Activated CD4-positive, alpha-beta T cell treated with anti-CD3 and anti-CD28 coated beads, Interleukin-2, amount 50 U/mL, for 1 hour (primary cell): ENCODE measurements at regions not wholly inside any gene's neighbourhood (a gene's known extent, or its start where the extent isn't known, plus 50 kb on each side); places are given as distances from the start of the nearest gene placed in this dataset.

ENCODE experiments used
- DNase-seq: peaks from one replicate; pipeline ENCODE4 v3.0.0-alpha.2; 2020

GRCh38 chr3:10555263-10555662, 49.9 kb upstream of the ATP2B2 start:
- no peak for DNase-seq

DNA sequence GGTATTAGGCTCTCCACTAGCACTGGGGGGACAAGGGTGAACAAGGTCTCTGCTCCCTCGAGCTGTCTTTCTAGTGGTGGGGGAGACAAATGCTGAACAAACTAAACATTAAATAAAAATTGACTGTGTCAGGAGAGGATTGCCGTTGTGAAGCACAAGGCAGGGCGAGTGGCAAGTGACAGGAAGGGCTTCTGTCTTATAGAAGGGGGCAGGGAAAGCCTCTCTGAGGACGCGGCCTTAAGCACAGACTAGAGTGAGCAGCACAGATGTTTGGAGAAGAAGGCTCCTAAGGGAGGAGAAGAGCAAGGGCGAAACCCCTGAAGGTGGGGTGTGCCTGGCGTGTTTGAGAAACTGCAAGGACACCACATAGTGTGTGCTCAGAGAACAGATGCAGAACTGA, 50.9 kb upstream of the ATP2B2 start:
- DNase-seq: no peak

DNA sequence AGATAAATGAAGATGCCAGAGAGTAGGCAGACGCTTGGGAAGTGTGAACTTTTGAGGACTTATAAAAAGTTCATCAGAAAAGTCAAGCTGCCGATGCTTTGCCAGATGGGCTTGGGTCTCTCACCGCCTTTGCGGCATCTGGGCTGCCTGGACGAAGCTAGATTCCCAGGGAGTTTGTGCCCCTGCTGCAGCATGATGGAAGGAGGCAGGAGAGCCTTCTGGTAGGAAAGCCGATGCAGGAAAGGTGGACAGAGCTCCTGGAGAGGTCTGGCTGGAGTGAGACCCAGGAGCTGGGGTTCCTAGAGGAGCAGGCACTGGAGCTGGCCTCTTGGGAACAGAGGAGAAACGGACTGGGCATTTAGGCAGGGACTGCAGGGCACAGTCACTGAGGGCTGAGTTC, 51.9 kb upstream of the ATP2B2 start:
- no peak for DNase-seq

GRCh38 chr3:10557781-10558373, 52.5 kb upstream of the ATP2B2 start:
- no peak for DNase-seq

DNA sequence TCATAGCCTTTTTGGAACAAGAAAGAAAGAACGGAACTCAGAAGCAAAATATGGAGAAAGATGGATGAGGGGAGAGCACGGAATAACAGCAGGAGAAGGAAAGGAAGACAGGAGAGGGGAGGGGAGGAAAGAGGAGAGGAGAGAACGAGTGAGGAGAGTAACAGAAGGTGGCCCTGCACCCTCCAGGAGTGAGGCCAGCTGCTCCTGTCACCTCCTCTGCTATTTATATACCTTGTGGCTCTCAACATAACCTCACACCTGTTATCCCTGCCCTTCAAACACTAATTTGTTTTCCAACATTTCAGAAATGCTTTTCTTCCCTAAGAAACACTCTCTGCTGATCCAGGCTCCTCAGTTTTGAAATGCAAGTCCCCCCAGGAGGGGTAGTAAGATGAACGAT, 53.4 kb upstream of the ATP2B2 start:
- no peak for DNase-seq

- no peak for DNase-seq
These were observed 54.9 kb upstream of the ATP2B2 start for GRCh38 chr3:10560060-10560861.

- no peak for DNase-seq
These were observed 56.0 kb upstream of the ATP2B2 start for GRCh38 chr3:10561162-10561945.

DNA sequence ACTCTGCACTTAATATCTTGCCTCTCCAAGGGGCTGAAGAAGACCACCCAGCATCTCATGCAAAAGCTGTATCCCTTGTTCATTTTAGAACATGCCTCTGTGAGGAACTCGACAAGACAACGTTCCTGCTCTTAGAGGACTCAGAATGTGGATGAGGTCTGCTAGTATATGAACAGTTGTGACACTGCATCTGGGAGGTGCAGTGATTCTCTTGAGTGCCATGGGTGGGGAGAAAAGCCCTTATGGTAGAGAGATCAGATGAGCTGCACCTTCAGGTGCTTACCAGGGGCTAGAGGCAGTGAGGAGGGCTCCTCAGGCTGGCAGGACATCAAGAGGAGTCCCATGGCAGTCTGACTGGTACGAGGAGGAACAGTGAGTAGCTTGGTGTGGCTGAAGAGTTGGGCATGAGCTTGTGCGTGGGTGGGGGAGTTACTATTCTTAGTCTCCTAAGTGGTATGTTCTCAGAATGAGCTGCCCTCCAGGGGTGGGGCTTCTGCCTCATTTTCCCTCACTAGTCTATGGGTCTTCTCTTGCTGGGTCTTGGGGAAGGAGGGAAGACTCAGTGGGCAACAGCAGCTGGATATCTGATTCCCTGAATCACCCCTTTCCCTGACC, 56.7 kb upstream of the ATP2B2 start:
- no peak for DNase-seq

- no peak for DNase-seq
These were observed 58.0 kb upstream of the ATP2B2 start for GRCh38 chr3:10563396-10563795.

GRCh38 chr3:10565814-10566213, 60.4 kb upstream of the ATP2B2 start:
- DNase-seq: no peak

DNA sequence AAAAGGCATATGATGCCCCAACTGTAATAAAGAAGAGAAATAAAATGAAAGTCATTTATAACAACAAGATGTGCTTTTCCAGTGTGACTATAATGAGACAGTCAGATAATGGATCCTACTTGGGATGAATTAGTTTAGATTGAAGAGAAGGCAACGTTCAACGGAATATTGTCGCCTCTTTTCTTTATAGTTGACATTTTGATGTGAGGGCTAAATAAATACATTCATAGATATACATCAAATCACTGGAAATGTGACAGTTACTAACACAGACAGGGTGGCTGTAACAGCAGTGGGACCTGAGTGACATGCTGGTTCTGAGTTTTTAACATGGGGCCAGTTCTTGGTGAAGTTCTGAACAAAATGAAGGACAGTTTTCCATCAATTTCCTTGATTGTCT, 61.1 kb upstream of the ATP2B2 start:
- DNase-seq: no peak

DNA sequence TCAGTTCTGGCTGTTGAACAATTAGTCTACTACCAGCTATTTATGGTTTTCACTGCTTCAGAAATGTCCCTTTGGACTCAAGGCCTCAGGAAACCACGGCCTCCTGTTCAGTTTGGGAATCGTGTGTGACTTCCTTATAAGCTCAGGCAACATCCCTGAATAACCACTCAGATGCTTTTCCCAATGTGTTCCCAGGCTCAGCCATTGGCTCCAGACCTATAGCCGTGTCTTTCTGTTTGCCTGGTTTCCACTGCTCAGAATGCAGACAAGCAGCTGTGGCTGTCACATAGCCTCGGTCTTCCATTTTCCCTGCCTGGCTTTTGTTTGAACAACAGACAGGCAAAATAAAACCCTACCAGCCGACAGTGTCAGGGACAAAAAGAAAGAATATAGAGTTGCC, 63.2 kb upstream of the ATP2B2 start:
- no peak for DNase-seq

DNA sequence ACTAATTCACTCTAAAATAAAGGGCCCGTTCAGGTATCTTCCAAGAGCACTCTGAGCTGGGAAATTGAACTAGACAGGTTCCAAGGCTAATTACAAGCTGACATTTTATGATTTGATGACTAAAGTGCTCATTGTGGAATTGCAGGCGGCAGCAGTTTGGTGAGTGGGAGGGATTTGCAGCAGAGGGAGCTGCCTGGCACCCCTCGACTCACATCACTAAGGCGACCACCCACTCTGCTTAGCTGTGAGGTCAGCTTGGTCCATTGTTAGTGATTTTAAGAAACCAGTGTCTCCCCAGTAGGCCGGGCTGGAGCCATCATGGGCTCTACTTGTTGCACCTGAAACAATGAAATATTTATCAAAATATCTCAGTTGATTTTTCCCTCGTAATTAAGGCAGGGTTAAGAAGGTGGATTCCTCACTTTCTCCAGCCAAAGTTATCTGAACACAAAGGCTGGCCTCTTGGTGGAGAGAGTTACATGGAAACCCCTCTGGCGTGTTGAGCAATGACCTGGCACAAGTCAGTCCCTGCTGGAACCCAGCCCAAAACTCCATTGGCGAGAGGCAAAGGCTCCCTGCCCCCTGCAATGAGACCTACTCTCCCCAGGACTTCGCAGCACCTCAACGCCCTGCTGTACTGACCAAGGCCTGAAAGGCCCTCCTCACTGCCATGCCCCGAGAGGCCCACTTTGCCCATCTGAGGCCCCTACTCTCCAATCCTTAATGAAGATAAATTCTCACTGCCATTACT, 65.0 kb upstream of the ATP2B2 start:
- no peak for DNase-seq

GRCh38 chr3:10574101-10574620, 68.8 kb upstream of the ATP2B2 start:
- DNase-seq: no peak

GRCh38 chr3:10575601-10576160, 70.3 kb upstream of the ATP2B2 start:
- no peak for DNase-seq

GRCh38 chr3:10577486-10577885, 72.1 kb upstream of the ATP2B2 start:
- DNase-seq: no peak

GRCh38 chr3:10580426-10580825, 75.0 kb upstream of the ATP2B2 start:
- DNase-seq: no peak

DNA sequence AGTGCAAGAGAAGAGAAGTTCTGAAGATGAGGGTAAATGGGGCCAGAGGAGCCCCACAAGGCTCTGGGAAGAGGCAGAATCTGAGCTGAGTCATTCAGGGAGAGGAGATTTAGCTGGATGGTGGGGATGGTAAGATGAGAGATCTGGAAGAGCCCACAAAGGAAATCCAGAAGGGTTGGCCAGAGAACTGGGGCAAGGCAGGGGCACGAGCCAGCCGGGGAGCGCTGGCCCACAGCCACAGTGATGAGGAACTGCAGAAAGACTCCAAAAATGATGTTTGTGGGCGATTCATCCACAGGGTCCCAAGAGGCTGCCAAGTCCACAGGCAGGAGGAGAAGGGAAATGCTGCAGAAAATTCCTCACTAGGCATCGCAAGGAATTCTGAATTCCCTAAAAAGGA, 75.9 kb upstream of the ATP2B2 start:
- DNase-seq: no peak

DNA sequence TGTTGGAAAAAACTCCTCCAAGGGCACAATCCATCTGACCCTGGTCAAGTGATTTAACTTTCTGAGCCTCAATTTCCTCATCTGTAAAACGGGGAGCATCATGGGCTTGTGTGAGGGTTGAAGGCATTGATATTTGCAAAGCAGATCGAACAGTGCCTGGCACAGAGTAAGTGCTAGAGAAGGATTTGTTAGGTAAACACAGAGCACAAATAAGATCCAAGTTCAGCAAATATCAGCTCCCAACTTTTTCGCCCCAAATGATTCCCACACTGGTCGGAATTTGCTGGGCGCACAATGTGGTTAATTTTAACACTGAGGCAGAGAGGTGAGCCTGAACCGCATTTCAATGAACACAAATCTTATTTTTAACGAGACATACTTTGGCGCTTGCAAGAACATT, 76.3 kb upstream of the ATP2B2 start:
- DNase-seq: no peak

- DNase-seq: no peak
These were observed 77.3 kb upstream of the ATP2B2 start for GRCh38 chr3:10582733-10583132.

DNA sequence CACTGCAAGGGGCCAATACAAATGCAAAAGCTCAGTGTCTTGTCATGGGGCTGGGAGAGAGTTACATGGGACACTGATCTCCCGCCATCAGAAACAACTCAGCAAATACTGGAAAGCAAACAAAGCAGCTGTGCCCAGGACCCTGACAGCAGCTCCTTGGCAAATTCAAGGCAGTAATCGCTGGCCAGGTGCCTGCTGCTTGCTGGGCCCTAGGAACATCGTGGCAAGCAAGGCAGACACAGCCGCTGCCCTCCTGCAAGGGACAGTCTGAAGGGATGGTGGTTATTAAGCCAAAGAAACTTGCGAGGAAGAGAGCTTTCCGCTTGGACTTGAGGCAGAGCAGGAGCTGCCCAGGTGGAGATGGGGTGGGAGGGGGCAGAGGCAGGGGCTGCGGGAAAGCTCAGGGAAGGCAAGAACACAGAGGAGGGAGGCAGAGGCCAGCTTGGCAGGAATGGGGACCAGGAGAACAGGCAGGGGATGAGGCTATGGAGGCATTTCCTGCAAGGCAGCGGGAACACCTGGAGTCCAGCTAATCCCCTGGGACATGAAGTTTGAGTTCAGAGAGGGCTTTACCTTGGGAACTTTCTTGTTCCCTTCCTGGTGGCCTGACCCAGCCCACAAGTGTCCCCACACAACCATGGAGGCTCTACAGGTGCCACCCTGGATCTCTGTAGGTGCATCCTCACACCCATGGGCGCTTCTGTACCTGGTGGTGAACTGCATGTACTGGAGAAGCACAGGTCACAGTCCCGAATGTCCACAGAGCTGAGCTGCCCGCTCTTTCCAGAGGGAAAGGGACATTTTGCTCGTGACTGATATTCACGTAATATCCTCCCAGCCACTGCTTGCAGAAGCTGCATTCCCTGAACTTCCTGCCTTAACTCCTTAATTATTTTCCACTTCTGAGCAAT, 78.7 kb upstream of the ATP2B2 start:
- DNase-seq: no peak
